NCI-H2227 treated with DMSO at 0.1 percent for 48 hours (cell line): ENCODE measurements at regions not wholly inside any gene's neighbourhood (a gene's known extent, or its start where the extent isn't known, plus 50 kb on each side); places are given as distances from the start of the nearest gene placed in this dataset.

Experiments
- DNase-seq: peaks from one replicate; lab custom pipeline; 2025; lab: John Stamatoyannopoulos, UW

DNA sequence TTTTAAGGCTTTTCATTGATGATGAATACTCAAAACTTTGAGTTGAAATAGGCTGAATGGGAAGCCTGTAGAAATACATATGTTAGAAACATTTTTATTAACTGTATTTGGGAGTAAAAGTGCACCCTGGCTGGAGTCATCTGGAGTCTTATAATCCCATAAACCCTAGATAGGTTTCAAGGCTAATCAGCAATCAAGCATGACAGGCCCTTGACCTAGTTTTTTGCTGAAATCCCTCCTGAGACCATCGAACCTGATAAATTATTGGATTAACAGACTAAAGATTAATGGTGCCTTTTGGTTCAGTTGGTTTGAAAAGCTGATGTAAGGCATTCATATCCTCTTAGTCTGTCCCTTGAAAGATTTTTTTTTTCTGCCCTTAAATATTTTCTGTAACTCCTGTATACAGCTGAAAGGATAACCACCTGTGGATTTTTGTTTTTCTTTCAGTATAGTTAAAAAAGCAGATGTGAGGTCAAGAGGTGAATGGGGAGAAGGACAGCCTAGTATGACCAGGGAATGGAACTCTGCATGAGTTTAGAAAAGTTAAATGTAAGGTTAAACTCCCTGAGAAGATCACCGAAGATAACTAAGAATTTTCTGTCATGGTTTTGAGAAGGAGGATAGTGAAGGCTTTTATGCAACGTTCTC, 69.4 kb upstream of the STXBP5L start:
- DNase-seq, result no peak

DNA sequence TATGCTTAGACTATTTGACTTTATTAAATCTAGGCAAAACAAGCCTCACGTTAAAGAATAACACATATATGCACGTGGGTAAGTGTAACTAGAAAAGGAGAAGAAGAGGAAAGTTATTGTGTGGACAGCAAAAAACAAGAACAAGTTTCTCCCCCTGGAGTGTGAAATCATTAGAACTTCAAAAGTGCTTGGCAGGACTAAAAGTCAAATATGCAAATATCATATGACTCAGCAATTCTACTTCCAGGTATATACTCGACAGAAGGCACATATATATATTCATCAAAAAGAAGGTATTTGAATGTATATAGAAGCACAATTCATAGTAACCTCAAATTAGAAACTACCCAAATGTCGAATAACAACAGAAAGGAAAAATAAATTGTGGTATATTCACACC, 68.9 kb upstream of the STXBP5L start:
- DNase-seq, result no peak

DNA sequence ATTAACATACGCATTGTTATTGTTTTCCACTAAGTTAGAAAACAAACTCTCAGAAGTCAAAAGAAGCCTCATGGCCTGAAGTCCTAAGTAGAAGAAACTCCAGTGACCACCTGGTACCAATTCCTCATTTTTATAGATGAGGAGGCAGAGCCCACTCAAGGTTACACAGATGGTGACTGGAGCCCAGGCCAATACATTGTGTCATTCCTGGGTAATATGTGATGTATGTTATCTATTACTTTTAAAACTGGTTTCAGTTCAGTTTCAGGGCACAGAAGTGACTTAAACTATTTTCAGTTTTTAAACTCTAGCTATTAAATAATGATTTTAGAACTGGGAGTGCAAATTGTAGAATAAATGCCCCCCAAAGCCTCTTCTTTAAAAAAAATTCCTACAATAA, 66.7 kb upstream of the STXBP5L start:
- no peak for DNase-seq

DNA sequence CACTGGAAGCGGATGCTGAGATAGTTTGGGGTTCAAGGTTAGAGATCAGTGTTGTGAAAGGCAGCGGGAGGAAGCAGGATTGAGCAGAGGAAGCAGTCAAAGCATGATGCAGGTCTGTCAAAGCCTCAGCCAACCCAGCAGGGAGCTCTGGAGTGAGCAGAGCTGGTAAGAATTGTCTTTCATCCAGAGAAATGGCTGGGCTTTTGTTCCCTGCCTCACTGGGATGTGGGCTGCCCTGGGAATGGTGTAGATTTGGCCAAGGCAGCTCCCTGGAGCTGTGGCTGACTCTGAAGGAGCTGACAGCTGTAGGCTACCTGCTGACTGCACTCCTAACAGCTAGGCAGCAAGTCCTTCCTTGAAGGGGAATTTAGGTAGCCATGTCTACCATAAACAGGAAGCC, 61.9 kb upstream of the STXBP5L start:
- no peak for DNase-seq

DNA sequence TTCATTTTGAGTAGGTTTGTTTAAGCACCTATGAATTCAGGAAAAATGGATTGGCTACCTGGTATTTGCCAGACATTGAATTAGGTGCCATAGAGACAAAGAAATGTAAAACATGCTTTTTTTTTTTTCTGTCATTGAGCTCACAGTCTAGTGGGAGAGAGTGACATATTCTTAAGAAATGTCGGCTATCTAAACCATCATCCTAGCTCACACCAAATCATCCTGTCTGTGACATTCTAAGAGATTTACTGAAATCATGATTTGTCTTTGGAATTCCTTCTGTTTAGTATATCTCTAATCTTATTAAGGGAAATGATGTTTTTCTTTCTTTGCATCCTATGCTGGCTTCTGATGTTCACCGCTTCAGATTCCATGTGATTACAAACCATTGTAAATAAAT, 59.5 kb upstream of the STXBP5L start:
- no peak for DNase-seq

DNA sequence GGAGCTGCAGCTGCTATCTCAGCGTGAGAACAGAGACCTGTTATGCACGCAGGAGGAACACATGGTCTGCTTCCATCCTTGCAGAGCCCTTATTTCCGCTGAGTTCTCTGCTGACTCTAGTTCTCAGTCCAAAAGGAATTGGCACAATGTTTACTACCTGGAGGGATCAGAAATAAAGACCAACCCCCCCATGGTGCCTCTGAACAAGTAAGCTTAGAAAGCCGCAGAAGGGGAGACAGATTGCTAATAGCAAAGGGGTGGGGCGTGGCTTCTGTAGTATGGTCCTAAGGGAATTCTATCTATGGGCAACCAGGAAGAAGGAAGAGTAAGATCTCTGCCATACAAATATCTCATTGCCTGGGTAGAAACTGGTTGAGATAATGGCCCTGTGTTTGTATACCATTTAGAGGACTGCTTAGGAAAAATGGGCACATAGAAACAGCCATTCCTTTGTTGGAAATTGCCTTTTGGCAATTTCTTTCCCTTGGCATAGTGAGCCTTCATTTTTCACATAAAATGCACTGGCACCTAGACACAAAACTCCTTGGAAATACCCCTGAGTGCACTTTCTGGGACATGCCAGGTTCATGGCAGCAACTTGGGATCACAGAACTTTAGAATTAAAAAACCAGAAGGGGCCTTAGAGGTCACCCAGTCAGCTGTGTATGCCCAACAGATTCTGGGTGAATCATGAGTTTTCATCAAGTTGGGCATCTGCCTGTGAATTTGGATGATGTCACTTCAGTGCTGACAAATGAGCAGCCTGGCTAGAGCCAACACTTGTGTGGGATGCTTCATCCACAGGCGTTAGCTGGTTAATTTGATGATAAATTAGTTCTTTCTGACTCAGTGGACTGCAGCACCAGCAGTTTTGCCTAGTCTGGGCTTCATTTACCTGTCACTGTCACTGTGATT, 57.4 kb upstream of the STXBP5L start:
- peak; percentile 4 for DNase-seq

DNA sequence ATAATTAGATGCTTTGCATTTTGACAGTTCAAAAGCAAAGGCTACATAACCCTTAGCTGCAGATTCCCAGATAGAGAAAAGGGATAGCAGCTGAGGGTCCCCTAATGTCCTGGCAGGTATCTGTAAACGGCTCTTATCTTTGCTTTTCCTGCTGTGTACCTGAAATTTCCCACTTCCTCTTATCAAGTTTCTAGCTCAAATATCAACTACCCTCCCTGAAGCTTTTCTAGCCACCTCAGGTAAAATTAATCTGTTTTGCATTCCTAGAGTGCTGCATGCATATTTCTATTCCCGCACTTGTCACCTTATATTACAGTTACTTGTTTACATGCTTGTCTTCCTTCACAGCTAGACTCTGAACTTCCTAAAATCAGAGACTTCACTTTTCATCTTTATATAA, 55.6 kb upstream of the STXBP5L start:
- DNase-seq, result no peak

DNA sequence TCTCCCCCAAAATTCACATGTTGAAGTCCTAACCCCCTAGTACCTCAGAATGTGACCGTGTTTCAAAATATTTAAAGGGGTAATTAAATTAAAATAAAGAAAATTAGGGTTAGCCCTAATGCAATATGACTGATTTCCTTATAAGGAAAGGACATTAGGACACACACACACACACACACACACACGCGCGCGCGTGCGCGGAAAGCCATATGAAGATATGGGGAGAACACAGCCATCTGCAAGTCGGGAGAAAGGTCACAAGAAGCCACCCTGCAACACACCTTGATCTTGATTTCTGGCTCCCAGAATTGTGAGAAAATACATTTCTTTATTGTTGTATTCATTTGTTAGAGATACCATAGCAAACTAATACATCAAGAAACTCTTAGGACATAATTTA, 54.6 kb upstream of the STXBP5L start:
- no peak for DNase-seq

DNA sequence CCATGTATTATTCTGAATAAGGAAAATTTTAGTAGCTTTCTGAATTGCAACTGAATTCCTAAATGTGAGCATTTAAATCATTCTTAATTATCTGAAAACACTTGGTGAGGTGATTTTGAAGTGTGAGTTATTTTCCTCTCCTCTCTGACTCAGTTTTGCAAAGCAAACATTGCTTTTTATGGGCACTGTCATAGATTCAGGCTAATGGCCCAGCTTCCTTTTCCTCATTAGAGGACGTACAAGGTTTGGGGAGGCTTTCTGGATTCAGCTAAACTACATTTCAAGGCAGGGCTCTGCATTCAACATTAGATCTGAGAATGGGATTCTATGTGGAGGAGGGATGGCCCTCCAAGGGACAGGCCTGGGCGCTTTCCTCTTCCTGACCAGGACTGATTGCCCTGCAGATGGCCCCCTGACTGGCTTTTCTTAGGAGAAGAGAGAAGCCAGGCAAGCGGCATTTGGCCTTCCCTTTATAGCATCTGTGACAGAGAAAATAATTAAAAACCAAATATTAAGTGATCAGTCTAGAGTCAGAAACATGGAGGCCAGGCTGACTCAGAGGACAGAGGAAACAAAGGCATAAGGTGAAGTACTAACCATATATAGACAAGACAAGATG, 53.0 kb upstream of the STXBP5L start:
- DNase-seq, result no peak

DNA sequence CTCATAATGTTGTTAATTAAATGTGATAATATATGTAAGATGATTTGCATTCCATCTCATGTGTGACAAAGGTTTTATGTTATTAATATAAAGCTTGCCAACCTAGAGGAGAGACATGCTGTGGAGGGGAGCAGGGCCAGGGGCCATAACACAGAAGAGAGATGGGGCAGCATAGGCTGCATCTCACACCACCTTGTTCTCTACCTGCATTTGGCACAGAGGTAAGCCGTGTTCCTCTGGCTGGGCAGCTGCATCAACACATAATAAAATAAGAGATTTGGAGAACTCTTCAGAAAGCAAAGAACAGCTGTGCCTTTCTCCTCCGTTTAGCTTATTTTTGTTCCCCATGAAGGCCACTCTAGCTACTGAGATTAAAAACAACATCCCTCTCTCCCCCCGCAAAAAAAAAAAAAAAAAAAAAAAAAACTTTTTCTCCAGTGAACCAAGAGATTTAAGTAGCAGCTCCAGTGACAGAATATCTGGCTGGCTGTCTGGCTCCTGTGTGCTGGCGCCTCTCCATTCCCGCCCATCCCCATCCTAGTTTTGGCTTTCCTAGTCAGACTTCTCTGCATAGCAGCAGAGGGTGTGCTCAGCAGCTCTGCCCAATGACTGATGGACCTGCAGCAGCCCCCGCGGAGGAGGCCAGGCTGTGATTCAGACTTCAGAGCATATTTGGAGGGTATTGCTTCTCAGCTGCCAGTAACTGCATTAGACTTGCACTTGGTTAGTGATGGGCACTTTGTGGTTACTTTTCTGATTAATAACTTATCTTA, 52.2 kb upstream of the STXBP5L start:
- no peak for DNase-seq
